ENCODE measurements at regions not wholly inside any gene's neighbourhood (a gene's known extent, or its start where the extent isn't known, plus 50 kb on each side); places are given as distances from the start of the nearest gene placed in this dataset.
A peak's percentile ranks its signal among the peaks of the same experiment; 100 is the strongest.

- H3K36me3 ChIP-seq: no peaks in the 10 kb centered on the region
- H3K27ac ChIP-seq: no peak overlapping the region
- TF ChIP-seq POLR2A (IDR thresholded peaks at IDR 0.05): no peak
- TF ChIP-seq, protein P1, sequence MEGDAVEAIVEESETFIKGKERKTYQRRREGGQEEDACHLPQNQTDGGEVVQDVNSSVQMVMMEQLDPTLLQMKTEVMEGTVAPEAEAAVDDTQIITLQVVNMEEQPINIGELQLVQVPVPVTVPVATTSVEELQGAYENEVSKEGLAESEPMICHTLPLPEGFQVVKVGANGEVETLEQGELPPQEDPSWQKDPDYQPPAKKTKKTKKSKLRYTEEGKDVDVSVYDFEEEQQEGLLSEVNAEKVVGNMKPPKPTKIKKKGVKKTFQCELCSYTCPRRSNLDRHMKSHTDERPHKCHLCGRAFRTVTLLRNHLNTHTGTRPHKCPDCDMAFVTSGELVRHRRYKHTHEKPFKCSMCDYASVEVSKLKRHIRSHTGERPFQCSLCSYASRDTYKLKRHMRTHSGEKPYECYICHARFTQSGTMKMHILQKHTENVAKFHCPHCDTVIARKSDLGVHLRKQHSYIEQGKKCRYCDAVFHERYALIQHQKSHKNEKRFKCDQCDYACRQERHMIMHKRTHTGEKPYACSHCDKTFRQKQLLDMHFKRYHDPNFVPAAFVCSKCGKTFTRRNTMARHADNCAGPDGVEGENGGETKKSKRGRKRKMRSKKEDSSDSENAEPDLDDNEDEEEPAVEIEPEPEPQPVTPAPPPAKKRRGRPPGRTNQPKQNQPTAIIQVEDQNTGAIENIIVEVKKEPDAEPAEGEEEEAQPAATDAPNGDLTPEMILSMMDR (IDR thresholded peaks at IDR 0.05): no peak
- H3K4me3 ChIP-seq: no peak overlapping the region
- no peaks in the 10 kb centered on the region for H3K27me3 ChIP-seq
- no peak for DNase-seq
- H3K9me3 ChIP-seq: no peaks in the 10 kb centered on the region
- H3K4me1 ChIP-seq: no peaks in the 10 kb centered on the region
Measured at GRCh38 chr2:147433822-147434221, 411.0 kb upstream of the ACVR2A start.

DNA sequence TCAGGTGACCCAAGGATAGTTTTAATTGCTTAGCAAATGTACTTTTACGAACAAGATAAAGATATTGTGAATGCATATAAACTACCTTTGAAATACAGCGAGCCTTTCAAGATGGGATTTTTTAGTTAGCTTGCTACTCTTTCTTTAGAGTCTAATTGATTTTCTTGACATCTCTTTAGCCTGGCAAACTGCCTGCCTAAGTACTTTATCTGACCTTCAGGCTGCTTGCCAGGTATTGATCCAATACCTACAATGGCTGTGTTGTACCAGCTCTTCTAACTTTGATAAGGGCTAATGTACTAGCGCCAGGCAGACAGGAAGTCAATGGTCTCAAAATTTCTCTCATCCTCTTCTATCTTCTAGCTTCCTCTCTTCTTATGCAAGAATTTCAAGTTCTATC is 414.4 kb upstream of the ACVR2A start:
- DNase-seq: no peak
- TF ChIP-seq, protein P1 (IDR thresholded peaks at IDR 0.05): no peak
- no peak for TF ChIP-seq POLR2A (IDR thresholded peaks at IDR 0.05)
- Histone ChIP-seq H3K9me3 (no peaks in the 10 kb centered on the region), H3K36me3 (no peaks in the 10 kb centered on the region), H3K27me3 (no peaks in the 10 kb centered on the region), H3K4me1 (peaks cover 0 to 9% (median 0%) of the 10 kb centered on the region in 4 donors), H3K4me3 (no peak overlapping the region), H3K27ac (no peak overlapping the region)

DNA sequence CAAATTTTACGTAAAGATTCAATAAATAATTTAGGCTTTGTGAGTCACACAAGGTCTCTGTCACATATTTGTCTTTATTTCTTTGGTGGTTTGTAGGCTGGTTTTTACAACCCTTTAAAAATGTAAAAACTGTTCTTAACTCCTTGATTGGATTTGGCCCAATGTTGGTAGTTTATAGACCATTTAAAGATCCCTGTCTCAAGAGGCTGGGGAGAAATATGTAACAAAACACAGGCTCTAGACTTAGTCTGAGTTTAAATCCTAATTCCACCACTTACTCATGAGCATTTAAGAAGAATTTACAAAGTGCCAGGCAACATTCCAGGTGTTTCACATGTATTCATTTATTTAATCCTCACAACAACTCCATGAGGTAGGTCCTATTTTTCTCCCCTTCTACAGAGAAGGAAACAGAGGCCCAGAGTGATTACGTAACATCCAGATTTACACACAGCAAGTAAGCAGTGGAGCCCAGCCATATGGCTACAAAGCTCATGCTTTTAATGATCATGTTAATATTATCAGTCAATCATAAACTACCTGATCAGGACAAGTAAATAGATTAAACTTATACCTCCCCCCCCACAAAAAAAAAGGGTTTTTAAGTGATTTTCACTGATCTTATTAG is 416.6 kb upstream of the ACVR2A start:
- DNase-seq: no peak
- Histone ChIP-seq H3K9me3 (no peaks in the 10 kb centered on the region), H3K27ac (no peak overlapping the region), H3K4me1 (peaks cover 0 to 15% (median 0%) of the 10 kb centered on the region in 4 donors), H3K4me3 (no peak overlapping the region), H3K36me3 (no peaks in the 10 kb centered on the region), H3K27me3 (no peaks in the 10 kb centered on the region)
- TF ChIP-seq POLR2A (IDR thresholded peaks at IDR 0.05): no peak
- TF ChIP-seq, protein P1 (IDR thresholded peaks at IDR 0.05): no peak

DNA sequence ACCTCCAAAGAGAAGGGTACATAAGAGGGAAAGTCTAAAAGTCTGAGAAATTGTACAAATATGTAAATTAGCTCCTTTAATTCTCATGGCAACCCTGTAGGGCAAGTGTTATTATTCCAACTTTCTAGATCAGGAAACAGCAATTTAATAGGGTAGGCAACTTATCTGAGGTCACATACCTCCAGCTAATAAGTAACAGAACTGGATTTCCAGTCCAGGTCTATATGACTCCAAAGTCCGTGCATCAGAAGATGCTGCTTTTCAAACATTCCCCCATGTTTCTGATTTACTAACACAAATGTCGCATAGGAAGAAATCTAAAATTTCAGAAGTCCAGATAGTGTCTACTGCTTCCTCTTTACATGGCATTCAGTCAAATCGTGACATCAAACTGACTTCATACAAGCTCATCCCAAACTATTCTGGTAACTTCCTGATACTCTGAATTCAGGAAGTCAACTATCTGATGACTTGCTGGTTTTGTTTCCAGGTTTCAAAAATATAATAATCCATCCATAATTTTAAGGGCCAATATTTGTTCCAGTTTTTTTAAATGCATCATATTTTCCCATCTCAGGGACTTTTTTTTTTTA is 419.3 kb upstream of the ACVR2A start:
- Histone ChIP-seq H3K4me1 (peaks cover 0 to 15% (median 0%) of the 10 kb centered on the region in 4 donors), H3K27me3 (no peaks in the 10 kb centered on the region), H3K27ac (peak overlapping the region in 3 of 4 donors; percentile 34 to 80 (median 64)), H3K4me3 (no peak overlapping the region), H3K9me3 (no peaks in the 10 kb centered on the region), H3K36me3 (no peaks in the 10 kb centered on the region)
- no peak for DNase-seq
- TF ChIP-seq POLR2A (IDR thresholded peaks at IDR 0.05): no peak
- TF ChIP-seq, protein P1 (IDR thresholded peaks at IDR 0.05): peak in 3 of 6 experiments; percentile 14 to 38 (median 29)

DNA sequence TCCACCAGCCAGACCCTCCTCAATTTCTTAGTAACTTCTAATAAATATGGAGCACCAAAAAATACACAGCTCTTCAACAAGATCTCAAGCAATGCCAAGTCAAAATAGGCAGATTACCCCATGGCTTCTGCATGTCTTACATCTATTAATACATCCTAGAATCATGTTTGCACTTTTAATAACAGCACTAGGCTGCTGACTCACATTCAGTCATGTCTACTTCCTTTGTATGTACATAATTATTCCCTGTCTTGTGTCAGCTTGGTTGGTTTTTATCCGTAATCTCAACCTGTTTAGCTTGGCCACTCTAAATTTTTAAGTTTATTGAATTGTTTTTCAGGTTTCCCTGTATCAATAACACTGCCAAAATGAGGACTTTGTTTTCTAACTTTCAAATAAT is 420.1 kb upstream of the ACVR2A start:
- no peak for DNase-seq
- H3K9me3 ChIP-seq: no peaks in the 10 kb centered on the region
- no peak for TF ChIP-seq POLR2A (IDR thresholded peaks at IDR 0.05)
- TF ChIP-seq, protein P1 (IDR thresholded peaks at IDR 0.05): no peak
- H3K27me3 ChIP-seq: no peaks in the 10 kb centered on the region
- H3K4me1 ChIP-seq: peaks cover 0 to 15% (median 0%) of the 10 kb centered on the region in 4 donors
- H3K36me3 ChIP-seq: no peaks in the 10 kb centered on the region
- H3K4me3 ChIP-seq: no peak overlapping the region
- peak overlapping the region in 3 of 4 donors; percentile 31 to 80 (median 34) for H3K27ac ChIP-seq

All from Peyer's patch (tissue), 4 donors.